SK-N-SH (cell line): ENCODE measurements at regions not wholly inside any gene's neighbourhood (a gene's known extent, or its start where the extent isn't known, plus 50 kb on each side); places are given as distances from the start of the nearest gene placed in this dataset.
A peak's percentile ranks its signal among the peaks of the same experiment; 100 is the strongest.

ENCODE experiments used
- CTCF ChIA-PET: fragments of 300-600, 350-600 bp; formaldehyde crosslinking; extraction: SDS; loops from one replicate; lab custom pipeline; 2021; lab: Yijun Ruan, JAX
- POLR2A ChIA-PET: fragments of 350-600 bp; sonication (Branson Sonifier 250); formaldehyde crosslinking; extraction: SDS; loops from one replicate; lab custom pipeline; 2020; ENCODE audit warnings: antibody characterized with exemption, inconsistent platforms; lab: Yijun Ruan, JAX
- DNase-seq: peaks from one replicate; pipeline ENCODE4 v3.0.0; 2012
- H2AFZ ChIP-seq: fragments of 200-600 bp; sonication (generic); 2 replicates; pipeline ENCODE4 v1.8.1; 2016; ENCODE audit warnings: antibody characterized with exemption, mild to moderate bottlenecking, low read depth
- H3F3A ChIP-seq: fragments of 200-600 bp; sonication (generic); replicated peaks from 2 replicates; pipeline ENCODE3; 2016; ENCODE audit warnings: antibody characterized with exemption, mild to moderate bottlenecking; ENCODE audit not compliant: insufficient read depth
- H3K27ac ChIP-seq, 2 experiments: fragments of 200-500 bp in 1 of 2; fragments of 200-600 bp in 1 of 2; sonication (Bioruptor generic) in 1 of 2; sonication (generic), shearing (Covaris generic) in 1 of 2; 2 replicates each; pipeline versions ENCODE4 v1.5.1 to v1.6.1; 2014 to 2016; ENCODE audit warnings: low read depth in 2 of 2, inconsistent platforms in 1 of 2, low read length in 1 of 2, mild to moderate bottlenecking in 1 of 2, mixed read lengths in 1 of 2
- H3K27me3 ChIP-seq: fragments of 200-600 bp; sonication (generic), shearing (Covaris generic); 2 replicates; pipeline ENCODE4 v1.6.1; 2016; ENCODE audit warnings: mixed run types; ENCODE audit not compliant: insufficient read depth
- H3K36me3 ChIP-seq, 2 experiments: fragments of 200-500 bp in 1 of 2; fragments of 200-600 bp in 1 of 2; sonication (Bioruptor generic) in 1 of 2; sonication (generic) in 1 of 2; replicated peaks in 1 of 2; 2 replicates each; pipeline versions ENCODE3 to v1.5.1; 2014 to 2016; ENCODE audit warnings: low read length in 1 of 2, mild to moderate bottlenecking in 1 of 2; ENCODE audit not compliant: insufficient read depth in 2 of 2, control insufficient read depth in 1 of 2
- H3K4me1 ChIP-seq, 2 experiments: fragments of 200-500 bp in 1 of 2; fragments of 200-600 bp in 1 of 2; sonication (Bioruptor generic) in 1 of 2; sonication (generic), shearing (Covaris generic) in 1 of 2; 2 replicates each; pipeline versions ENCODE4 v1.5.1 to v1.6.1; 2014 to 2016; ENCODE audit warnings: low read depth in 1 of 2, low read length in 1 of 2, mixed run types in 1 of 2; ENCODE audit not compliant: insufficient read depth in 2 of 2, control insufficient read depth in 1 of 2
- H3K4me2 ChIP-seq: fragments of 200-600 bp; sonication (generic), shearing (Covaris generic); 2 replicates; pipeline ENCODE4 v1.6.1; 2017; ENCODE audit warnings: mixed run types
- H3K4me3 ChIP-seq, 2 experiments: fragments of 200-500 bp in 1 of 2; fragments of 200-600 bp in 1 of 2; sonication (Bioruptor generic) in 1 of 2; sonication (generic), shearing (Covaris generic) in 1 of 2; 2 replicates each; pipeline versions ENCODE4 v1.5.1 to v1.8.1; 2014 to 2016; ENCODE audit warnings: low read depth in 2 of 2, inconsistent platforms in 1 of 2, low read length in 1 of 2, mild to moderate bottlenecking in 1 of 2, mixed read lengths in 1 of 2, moderate library complexity in 1 of 2
- H3K79me2 ChIP-seq: fragments of 200-600 bp; sonication (generic); 2 replicates; pipeline ENCODE4 v1.8.1; 2017; ENCODE audit warnings: mild to moderate bottlenecking; ENCODE audit not compliant: insufficient read depth
- H3K9ac ChIP-seq: fragments of 200-600 bp; sonication (generic); 2 replicates; pipeline ENCODE4 v1.6.1; 2017; ENCODE audit warnings: mixed run types
- H3K9me2 ChIP-seq: fragments of 200-600 bp; sonication (generic); 2 replicates; pipeline ENCODE4 v1.6.1; 2017; ENCODE audit warnings: mixed run types
- H3K9me3 ChIP-seq: fragments of 200-600 bp; sonication (generic); 2 replicates; pipeline ENCODE4 v1.6.1; 2017; ENCODE audit warnings: mixed run types, mild to moderate bottlenecking, moderate library complexity
- H4K20me1 ChIP-seq: fragments of 200-600 bp; sonication (generic); 2 replicates; pipeline ENCODE4 v1.6.1; 2017; ENCODE audit warnings: mild to moderate bottlenecking, mixed run types; ENCODE audit not compliant: insufficient read depth
- FOSL2 ChIP-seq: IDR thresholded peaks from 2 replicates; pipeline ENCODE4 v1.4.0; 2012; ENCODE audit warnings: low read depth, mild to moderate bottlenecking, moderate library complexity, borderline replicate concordance
- FOXM1 ChIP-seq: IDR thresholded peaks from 2 replicates; pipeline ENCODE4 v1.4.0; 2012; ENCODE audit warnings: low read depth, mild to moderate bottlenecking
- GATA2 ChIP-seq: sonication (generic); formaldehyde crosslinking; IDR thresholded peaks from 2 replicates; pipeline ENCODE4 v1.5.0; 2020; ENCODE audit warnings: mild to moderate bottlenecking, missing genetic modification reagents
- IRF3 ChIP-seq: fragments of 150-350 bp; IDR thresholded peaks from 2 replicates; pipeline ENCODE4 v1.6.1; 2016; ENCODE audit warnings: mild to moderate bottlenecking, low read depth, low read length
- REST ChIP-seq: IDR thresholded peaks from 2 replicates; pipeline ENCODE4 v1.6.1; 2012; ENCODE audit warnings: mild to moderate bottlenecking, low read depth, low read length, moderate library complexity
- RXRA ChIP-seq: IDR thresholded peaks from 2 replicates; pipeline ENCODE4 v1.4.0; 2012; ENCODE audit warnings: low read depth, mild to moderate bottlenecking, borderline replicate concordance
- SIN3A ChIP-seq: IDR thresholded peaks from 2 replicates; pipeline ENCODE4 v1.6.1; 2012; ENCODE audit warnings: low read depth, mild to moderate bottlenecking, low read length, moderate library complexity, borderline replicate concordance
- SMC3 ChIP-seq: IDR thresholded peaks from 2 replicates; pipeline ENCODE4 v1.6.1; 2012; ENCODE audit warnings: low read depth, low read length, improper control_type of control experiment
- TAF1 ChIP-seq: IDR thresholded peaks from 2 replicates; pipeline ENCODE4 v1.6.1; 2012; ENCODE audit warnings: low read depth, mild to moderate bottlenecking, low read length, moderate library complexity, borderline replicate concordance
- TEAD4 ChIP-seq: IDR thresholded peaks from 2 replicates; pipeline ENCODE4 v1.4.0; 2012; ENCODE audit warnings: mild to moderate bottlenecking, borderline replicate concordance; ENCODE audit not compliant: insufficient read depth
- YY1 ChIP-seq: IDR thresholded peaks from 2 replicates; pipeline ENCODE4 v1.4.0; 2012; ENCODE audit warnings: low read depth, mild to moderate bottlenecking
- WGBS: methylation state at CpG from one replicate; pipeline ENCODE4 v1.1.6; 2017; ENCODE audit warnings: low lambda C conversion rate; 5-methylcytosine and 5-hydroxymethylcytosine counted together
- TF ChIP-seq, protein P1 (sequence below): fragments of 150-350 bp; IDR thresholded peaks from 2 replicates; pipeline ENCODE4 v1.6.1; 2017; ENCODE audit warnings: antibody characterized with exemption, low read length, low read depth, borderline replicate concordance
- TF ChIP-seq, protein P2 (sequence below): IDR thresholded peaks from 2 replicates; pipeline ENCODE4 v1.4.0; 2012; ENCODE audit warnings: low read depth, borderline replicate concordance

DNA sequence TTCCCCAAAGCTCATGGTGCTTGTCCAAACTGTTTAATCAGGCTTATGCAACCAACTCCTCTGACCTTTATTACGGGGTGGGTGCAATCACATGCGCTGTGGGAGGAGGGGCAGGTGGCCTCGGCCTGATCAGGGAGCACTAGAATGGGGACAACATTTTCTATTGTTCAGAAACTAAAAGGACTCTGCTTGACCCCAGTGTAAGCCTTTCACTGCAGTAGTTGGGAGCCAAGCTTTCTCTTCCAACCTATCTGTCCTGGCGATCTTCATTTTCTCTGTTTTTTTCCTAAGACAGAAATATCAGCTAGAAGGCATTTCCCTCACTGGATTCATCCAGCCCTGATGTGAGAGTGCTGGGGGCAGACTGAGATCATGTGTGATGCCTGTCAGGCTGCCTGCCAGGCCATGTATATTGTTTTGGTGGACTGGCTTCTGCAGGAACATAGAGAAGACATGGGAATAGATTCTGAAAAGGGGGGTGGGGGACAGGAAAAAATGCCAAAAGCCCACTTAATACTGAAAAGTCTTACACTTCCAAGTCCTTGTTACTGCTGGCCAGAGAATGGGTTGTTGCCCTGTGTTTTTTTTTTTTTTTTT is 627.0 kb upstream of the TBL1XR1 start (continued):
- peak; percentile 47; the same call in 1 of the 2 replicates for TF ChIP-seq FOSL2
- TF ChIP-seq YY1 = no peak
- TF ChIP-seq GATA2 (CRISPR knock-in tag) = peak; percentile 93
- peak; percentile 60; the same call in 1 of the 2 replicates for TF ChIP-seq TEAD4
- no peak for TF ChIP-seq TAF1
- peak; percentile 82; the same call in 1 of the 2 replicates for TF ChIP-seq RXRA
- TF ChIP-seq IRF3 = no peak
- TF ChIP-seq SIN3A = 0 out of 2 replicates have a peak, but pooled peaks have one; percentile 39
- TF ChIP-seq, all 33 proteins: peak for 17

DNA sequence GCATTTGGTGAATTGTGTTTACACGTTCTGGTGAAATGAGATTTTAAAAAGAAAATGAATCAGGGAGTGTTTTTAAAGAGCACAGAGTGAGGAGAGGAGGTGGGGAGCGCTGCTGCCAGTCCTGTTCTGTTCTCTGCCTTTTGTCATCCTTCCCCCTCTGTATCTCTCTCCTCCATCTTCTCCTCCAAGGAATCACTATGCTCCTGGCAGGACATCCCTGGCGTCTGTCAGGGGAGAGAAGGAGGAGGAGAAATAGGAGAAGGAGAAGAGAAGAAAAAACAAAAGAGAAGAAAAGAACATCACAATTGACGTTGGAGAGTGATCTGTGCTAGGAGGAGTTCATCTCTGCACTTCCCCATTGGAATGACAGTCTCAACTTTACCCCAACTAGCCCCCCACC is 627.6 kb upstream of the TBL1XR1 start:
- Histone ChIP-seq H4K20me1 (no peaks in the 10 kb centered on the region), H3K4me3 (no peak overlapping the region), H3K9ac (no peak overlapping the region), H3K9me3 (no peaks in the 10 kb centered on the region), H3K79me2 (no peaks in the 10 kb centered on the region), H3K4me2 (peak overlapping the region; percentile 71), H3K27me3 (no peaks in the 10 kb centered on the region), H3K4me1 (peaks cover 19 to 28% of the 10 kb centered on the region in 2 experiments), H3K36me3 (no peaks in the 10 kb centered on the region), H3K27ac (peak overlapping the region; percentile 76 to 91), H2AFZ (no peak overlapping the region), H3K9me2 (no peaks in the 10 kb centered on the region), H3F3A (peaks cover 21% of the 10 kb centered on the region)
- 46% methylated on average over 4 of the region's 4 CpGs for WGBS
- no peak for DNase-seq
- TF ChIP-seq RXRA = no peak
- TF ChIP-seq, protein P1, sequence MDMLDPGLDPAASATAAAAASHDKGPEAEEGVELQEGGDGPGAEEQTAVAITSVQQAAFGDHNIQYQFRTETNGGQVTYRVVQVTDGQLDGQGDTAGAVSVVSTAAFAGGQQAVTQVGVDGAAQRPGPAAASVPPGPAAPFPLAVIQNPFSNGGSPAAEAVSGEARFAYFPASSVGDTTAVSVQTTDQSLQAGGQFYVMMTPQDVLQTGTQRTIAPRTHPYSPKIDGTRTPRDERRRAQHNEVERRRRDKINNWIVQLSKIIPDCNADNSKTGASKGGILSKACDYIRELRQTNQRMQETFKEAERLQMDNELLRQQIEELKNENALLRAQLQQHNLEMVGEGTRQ = no peak
- TF ChIP-seq YY1 = no peak
- no peak for TF ChIP-seq TEAD4
- POLR2A ChIA-PET = no interaction called here
- CTCF ChIA-PET = interaction anchor here (1.1 kb wide), 2 partner anchors 260 to 561 kb away, joined by 3 read pairs; no protein-coding TSS in a partner anchor

DNA sequence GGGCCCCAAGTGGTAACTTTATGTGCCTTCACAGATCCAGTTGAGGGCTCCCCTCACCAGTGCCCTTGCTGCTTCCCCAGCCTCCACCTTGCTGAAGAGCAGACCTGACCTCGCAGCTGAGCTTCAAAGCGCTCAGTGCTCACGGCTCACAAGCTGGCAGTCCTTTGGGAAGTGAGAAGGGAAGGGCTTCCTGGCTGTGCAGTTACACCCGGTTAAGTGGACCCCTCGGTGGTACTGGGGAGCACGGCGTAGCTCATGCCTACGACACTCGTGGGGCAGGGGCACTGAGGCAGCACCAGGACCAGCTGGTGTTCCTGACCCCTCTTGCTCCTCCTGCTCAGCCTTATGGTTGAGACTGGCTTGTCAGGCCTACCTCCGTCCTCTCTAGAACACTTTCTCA is 629.0 kb upstream of the TBL1XR1 start:
- POLR2A ChIA-PET = no interaction called here
- WGBS = 100% methylated on average over 7 of the region's 10 CpGs
- TF ChIP-seq REST (no peak), GATA2 (CRISPR knock-in tag) (no peak), SMC3 (no peak), TAF1 (no peak), FOXM1 (no peak)
- TF ChIP-seq, protein P2, sequence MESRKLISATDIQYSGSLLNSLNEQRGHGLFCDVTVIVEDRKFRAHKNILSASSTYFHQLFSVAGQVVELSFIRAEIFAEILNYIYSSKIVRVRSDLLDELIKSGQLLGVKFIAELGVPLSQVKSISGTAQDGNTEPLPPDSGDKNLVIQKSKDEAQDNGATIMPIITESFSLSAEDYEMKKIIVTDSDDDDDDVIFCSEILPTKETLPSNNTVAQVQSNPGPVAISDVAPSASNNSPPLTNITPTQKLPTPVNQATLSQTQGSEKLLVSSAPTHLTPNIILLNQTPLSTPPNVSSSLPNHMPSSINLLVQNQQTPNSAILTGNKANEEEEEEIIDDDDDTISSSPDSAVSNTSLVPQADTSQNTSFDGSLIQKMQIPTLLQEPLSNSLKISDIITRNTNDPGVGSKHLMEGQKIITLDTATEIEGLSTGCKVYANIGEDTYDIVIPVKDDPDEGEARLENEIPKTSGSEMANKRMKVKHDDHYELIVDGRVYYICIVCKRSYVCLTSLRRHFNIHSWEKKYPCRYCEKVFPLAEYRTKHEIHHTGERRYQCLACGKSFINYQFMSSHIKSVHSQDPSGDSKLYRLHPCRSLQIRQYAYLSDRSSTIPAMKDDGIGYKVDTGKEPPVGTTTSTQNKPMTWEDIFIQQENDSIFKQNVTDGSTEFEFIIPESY = no peak

More for the DNA sequence above, 629.0 kb upstream of the TBL1XR1 start:
- Histone ChIP-seq H3K4me2 (no peak overlapping the region), H3K27ac (peak overlapping the region in 1 of 2 experiments; percentile 2; a peak in 1 of 4 replicates), H3K36me3 (no peaks in the 10 kb centered on the region), H3K9me3 (no peaks in the 10 kb centered on the region), H3K9ac (no peak overlapping the region), H3K4me3 (no peak overlapping the region), H2AFZ (no peak overlapping the region), H3K79me2 (no peaks in the 10 kb centered on the region), H3K9me2 (no peaks in the 10 kb centered on the region), H4K20me1 (no peaks in the 10 kb centered on the region), H3F3A (peaks cover 21% of the 10 kb centered on the region), H3K27me3 (no peaks in the 10 kb centered on the region), H3K4me1 (peaks cover 24 to 28% of the 10 kb centered on the region in 2 experiments)
- CTCF ChIA-PET = interaction anchor here (2.4 kb wide), 1 partner anchor 13 kb away, joined by 5 read pairs; no protein-coding TSS in a partner anchor
- no peak for DNase-seq
